SK-N-SH (cell line): ENCODE measurements at regions not wholly inside any gene's neighbourhood (a gene's known extent, or its start where the extent isn't known, plus 50 kb on each side); places are given as distances from the start of the nearest gene placed in this dataset.

Source experiments
- CHD2 ChIP-seq: fragments of 150-350 bp; IDR thresholded peaks from 2 replicates; pipeline ENCODE4 v1.6.1; 2018; ENCODE audit warnings: low read length; ENCODE audit not compliant: partially characterized antibody
- CTCF ChIP-seq: fragments of 200-600 bp; sonication (generic); IDR thresholded peaks from 2 replicates; pipeline ENCODE4 v1.6.1; 2017; ENCODE audit warnings: antibody characterized with exemption, mild to moderate bottlenecking, moderate library complexity
- EP300 ChIP-seq, 2 experiments: IDR thresholded peaks; 2 replicates each; pipeline versions ENCODE4 v1.4.0 to v1.6.1; 2012; ENCODE audit warnings: borderline replicate concordance in 1 of 2, low read depth in 1 of 2, low read length in 1 of 2
- FOXJ3 ChIP-seq: sonication (generic); formaldehyde crosslinking; IDR thresholded peaks from 2 replicates; pipeline ENCODE4 v1.5.1; 2020; ENCODE audit warnings: mild to moderate bottlenecking, missing genetic modification reagents
- GABPA ChIP-seq: IDR thresholded peaks from 2 replicates; pipeline ENCODE4 v1.4.0; 2012; ENCODE audit warnings: low read depth, mild to moderate bottlenecking
- GATA2 ChIP-seq: sonication (generic); formaldehyde crosslinking; IDR thresholded peaks from 2 replicates; pipeline ENCODE4 v1.5.0; 2020; ENCODE audit warnings: mild to moderate bottlenecking, missing genetic modification reagents
- MAX ChIP-seq: IDR thresholded peaks from 2 replicates; pipeline ENCODE4 v1.4.0; 2012; ENCODE audit warnings: low read depth
- POLR2AphosphoS5 ChIP-seq: IDR thresholded peaks from 2 replicates; pipeline ENCODE4 v1.6.1; 2012; ENCODE audit warnings: low read depth, low read length
- RAD21 ChIP-seq: IDR thresholded peaks from 2 replicates; pipeline ENCODE4 v1.6.1; 2012; ENCODE audit warnings: mild to moderate bottlenecking, low read length
- RCOR1 ChIP-seq: fragments of 150-350 bp; IDR thresholded peaks from 2 replicates; pipeline ENCODE4 v1.6.1; 2017; ENCODE audit warnings: antibody characterized with exemption, low read length
- TAF1 ChIP-seq: IDR thresholded peaks from 2 replicates; pipeline ENCODE4 v1.6.1; 2012; ENCODE audit warnings: low read depth, mild to moderate bottlenecking, low read length, moderate library complexity, borderline replicate concordance
- USF2 ChIP-seq: fragments of 150-350 bp; IDR thresholded peaks from 2 replicates; pipeline ENCODE4 v1.6.1; 2017; ENCODE audit warnings: antibody characterized with exemption, low read length, low read depth, borderline replicate concordance
- YY1 ChIP-seq: IDR thresholded peaks from 2 replicates; pipeline ENCODE4 v1.4.0; 2012; ENCODE audit warnings: low read depth, mild to moderate bottlenecking
- TF ChIP-seq, protein P1 (sequence below): IDR thresholded peaks from 2 replicates; pipeline ENCODE4 v1.4.0; 2012; ENCODE audit warnings: low read depth, borderline replicate concordance

GRCh38 chr6:84910906-84911607 is 146.7 kb upstream of the TBX18 start:
- TF ChIP-seq RCOR1 (no peak), CHD2 (no peak), FOXJ3 (no peak), USF2 (no peak), TAF1 (no peak), CTCF (no peak), RAD21 (no peak), GABPA (no peak), POLR2AphosphoS5 (no peak), MAX (no peak), GATA2 (CRISPR knock-in tag) (no peak), EP300 (IDR thresholded peaks at IDR 0.05; ENCODE audit: borderline replicate concordance in 1 of 2, low read depth in 1 of 2, low read length in 1 of 2) (no peak), YY1 (no peak)
- TF ChIP-seq, protein P1, sequence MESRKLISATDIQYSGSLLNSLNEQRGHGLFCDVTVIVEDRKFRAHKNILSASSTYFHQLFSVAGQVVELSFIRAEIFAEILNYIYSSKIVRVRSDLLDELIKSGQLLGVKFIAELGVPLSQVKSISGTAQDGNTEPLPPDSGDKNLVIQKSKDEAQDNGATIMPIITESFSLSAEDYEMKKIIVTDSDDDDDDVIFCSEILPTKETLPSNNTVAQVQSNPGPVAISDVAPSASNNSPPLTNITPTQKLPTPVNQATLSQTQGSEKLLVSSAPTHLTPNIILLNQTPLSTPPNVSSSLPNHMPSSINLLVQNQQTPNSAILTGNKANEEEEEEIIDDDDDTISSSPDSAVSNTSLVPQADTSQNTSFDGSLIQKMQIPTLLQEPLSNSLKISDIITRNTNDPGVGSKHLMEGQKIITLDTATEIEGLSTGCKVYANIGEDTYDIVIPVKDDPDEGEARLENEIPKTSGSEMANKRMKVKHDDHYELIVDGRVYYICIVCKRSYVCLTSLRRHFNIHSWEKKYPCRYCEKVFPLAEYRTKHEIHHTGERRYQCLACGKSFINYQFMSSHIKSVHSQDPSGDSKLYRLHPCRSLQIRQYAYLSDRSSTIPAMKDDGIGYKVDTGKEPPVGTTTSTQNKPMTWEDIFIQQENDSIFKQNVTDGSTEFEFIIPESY, result no peak
